ENCODE measurements at regions not wholly inside any gene's neighbourhood (a gene's known extent, or its start where the extent isn't known, plus 50 kb on each side); places are given as distances from the start of the nearest gene placed in this dataset.
"Not testable (repeated sequence)": the region's sequence is repeated elsewhere in the genome, so short reads cannot be mapped to it uniquely, and the experiment has no call there.

- POLR2A ChIA-PET (ENCODE audit: partially characterized antibody); H3K36me3 ChIP-seq (ENCODE audit: insufficient read depth, low read length); H3K9me3 ChIP-seq (ENCODE audit: control insufficient read depth in 1 of 2, low read length in 2 of 2); intact Hi-C loops (cut with micrococcal nuclease); DNase-seq; CTCF ChIA-PET (ENCODE audit: partially characterized antibody); H3K27ac ChIP-seq (ENCODE audit: low read depth, low read length); H3K27me3 Mint-ChIP-seq; H3K27me3 ChIP-seq (ENCODE audit: insufficient read depth, low read length); H3K4me1 ChIP-seq (ENCODE audit: insufficient read depth, low read length); H3K27ac Mint-ChIP-seq; H3K9me3 Mint-ChIP-seq; H3K4me3 ChIP-seq (ENCODE audit: low read length in 2 of 2); H3K36me3 Mint-ChIP-seq: not testable (repeated sequence)
- peak overlapping the region in 2 of 8 donors; percentile 27 to 59 for H3K4me3 Mint-ChIP-seq
- H3K4me1 Mint-ChIP-seq, result peaks cover 9 to 17% (median 11%) of the 10 kb centered on the region in 4 donors
Measured at GRCh38 chr12:34220079-34220478, 197.8 kb downstream of the ALG10 start.

DNA sequence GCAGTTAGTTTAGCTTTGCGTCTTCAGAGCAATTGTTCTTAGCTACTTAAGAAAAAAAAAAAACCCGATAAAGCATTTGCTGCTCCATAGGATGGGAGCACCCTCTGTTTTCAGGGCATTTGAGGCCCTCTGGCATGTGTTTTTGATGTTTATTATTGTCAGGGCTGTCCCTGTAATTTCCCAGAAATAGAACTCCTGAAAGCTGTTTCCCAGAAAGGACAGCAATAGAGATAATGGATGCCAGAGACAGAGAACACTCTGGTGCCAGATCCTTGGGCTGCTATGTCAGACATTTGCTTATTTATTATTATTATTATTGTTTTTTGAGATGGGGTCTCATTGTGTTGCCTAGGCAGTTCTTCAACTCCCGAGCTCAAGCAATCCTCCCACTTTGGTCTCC is 201.3 kb downstream of the ALG10 start:
- POLR2A ChIA-PET (ENCODE audit: partially characterized antibody), result no interaction called here
- Mint-ChIP-seq H3K4me1 (peaks cover 0 to 7% (median under 1%) of the 10 kb centered on the region in 4 donors), H3K27ac (no peak overlapping the region), H3K36me3 (peaks cover 0 to 6% of the 10 kb centered on the region in 2 donors), H3K27me3 (peaks cover 5 to 7% of the 10 kb centered on the region in 2 donors), H3K9me3 (peaks cover 3 to 19% (median 16%) of the 10 kb centered on the region in 8 donors), H3K4me3 (no peak overlapping the region)
- Histone ChIP-seq H3K4me3 (ENCODE audit: low read length in 2 of 2) (no peak overlapping the region), H3K27me3 (ENCODE audit: insufficient read depth, low read length) (no peaks in the 10 kb centered on the region), H3K9me3 (ENCODE audit: control insufficient read depth in 1 of 2, low read length in 2 of 2) (no peaks in the 10 kb centered on the region), H3K4me1 (ENCODE audit: insufficient read depth, low read length) (no peaks in the 10 kb centered on the region), H3K36me3 (ENCODE audit: insufficient read depth, low read length) (no peaks in the 10 kb centered on the region), H3K27ac (ENCODE audit: low read depth, low read length) (no peak overlapping the region)
- intact Hi-C loops (cut with micrococcal nuclease), result no loop called here
- CTCF ChIA-PET (ENCODE audit: partially characterized antibody), result interaction anchor here (0.8 kb wide), 1 partner anchor 9 kb away, joined by 3 read pairs; no protein-coding TSS in a partner anchor
- no peak for DNase-seq

DNA sequence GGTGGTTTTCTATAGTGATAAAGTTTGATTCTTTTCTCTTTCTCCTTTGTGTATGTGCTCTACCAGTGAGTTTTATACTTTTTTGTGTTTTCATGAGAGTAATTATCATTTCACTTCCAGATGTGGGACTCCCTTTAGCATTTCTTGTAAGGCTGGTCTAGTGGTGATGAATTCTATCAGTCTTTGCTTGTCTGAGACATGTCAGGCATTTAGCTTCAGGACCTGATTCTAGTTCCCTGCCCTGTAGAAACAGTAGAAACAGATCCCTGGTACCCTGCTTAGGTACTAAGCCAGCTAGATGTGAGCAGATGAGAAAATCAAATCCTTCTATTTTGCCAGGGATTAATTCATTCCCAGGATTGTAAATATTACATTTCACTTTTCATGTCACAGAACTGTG is 203.7 kb downstream of the ALG10 start:
- intact Hi-C loops (cut with micrococcal nuclease); H3K4me1 ChIP-seq (ENCODE audit: insufficient read depth, low read length); H3K27ac ChIP-seq (ENCODE audit: low read depth, low read length); H3K36me3 ChIP-seq (ENCODE audit: insufficient read depth, low read length); CTCF ChIA-PET (ENCODE audit: partially characterized antibody); H3K27me3 ChIP-seq (ENCODE audit: insufficient read depth, low read length); H3K9me3 ChIP-seq (ENCODE audit: control insufficient read depth in 1 of 2, low read length in 2 of 2); H3K4me1 Mint-ChIP-seq; H3K36me3 Mint-ChIP-seq; H3K4me3 Mint-ChIP-seq; DNase-seq; H3K4me3 ChIP-seq (ENCODE audit: low read length in 2 of 2); POLR2A ChIA-PET (ENCODE audit: partially characterized antibody): not testable (repeated sequence)
- H3K27ac Mint-ChIP-seq, result peak overlapping the region in 1 of 7 donors; percentile 30
- peaks cover 5 to 11% of the 10 kb centered on the region in 2 donors for H3K27me3 Mint-ChIP-seq
- H3K9me3 Mint-ChIP-seq, result peaks cover 3 to 19% (median 16%) of the 10 kb centered on the region in 8 donors

DNA sequence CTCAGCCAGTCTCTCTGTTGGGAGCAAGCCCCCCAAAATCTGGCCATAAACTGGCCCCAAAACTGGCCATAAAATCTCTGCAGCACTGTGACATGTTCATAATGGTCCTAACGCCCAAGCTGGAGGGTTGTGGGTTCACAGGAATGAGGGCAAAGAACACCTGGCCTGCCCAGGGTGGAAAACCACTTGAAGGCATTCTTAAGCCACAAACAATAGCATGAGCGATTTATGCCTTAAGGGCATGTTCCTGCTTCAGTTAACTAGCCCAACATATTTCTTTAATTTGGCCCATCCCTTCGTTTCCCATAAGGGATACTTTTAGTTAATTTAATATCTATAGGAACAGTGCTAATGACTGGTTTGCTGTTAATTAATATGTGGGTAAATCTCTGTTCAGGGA is 205.8 kb downstream of the ALG10 start:
- H3K4me1 Mint-ChIP-seq; CTCF ChIA-PET (ENCODE audit: partially characterized antibody); intact Hi-C loops (cut with micrococcal nuclease); H3K27me3 Mint-ChIP-seq; H3K27ac ChIP-seq (ENCODE audit: low read depth, low read length); POLR2A ChIA-PET (ENCODE audit: partially characterized antibody); DNase-seq; H3K27ac Mint-ChIP-seq; H3K4me3 Mint-ChIP-seq; H3K36me3 ChIP-seq (ENCODE audit: insufficient read depth, low read length); H3K9me3 ChIP-seq (ENCODE audit: control insufficient read depth in 1 of 2, low read length in 2 of 2); H3K4me3 ChIP-seq (ENCODE audit: low read length in 2 of 2); H3K36me3 Mint-ChIP-seq; H3K27me3 ChIP-seq (ENCODE audit: insufficient read depth, low read length); H3K4me1 ChIP-seq (ENCODE audit: insufficient read depth, low read length): not testable (repeated sequence)
- H3K9me3 Mint-ChIP-seq, result peaks cover 3 to 19% (median 16%) of the 10 kb centered on the region in 8 donors

DNA sequence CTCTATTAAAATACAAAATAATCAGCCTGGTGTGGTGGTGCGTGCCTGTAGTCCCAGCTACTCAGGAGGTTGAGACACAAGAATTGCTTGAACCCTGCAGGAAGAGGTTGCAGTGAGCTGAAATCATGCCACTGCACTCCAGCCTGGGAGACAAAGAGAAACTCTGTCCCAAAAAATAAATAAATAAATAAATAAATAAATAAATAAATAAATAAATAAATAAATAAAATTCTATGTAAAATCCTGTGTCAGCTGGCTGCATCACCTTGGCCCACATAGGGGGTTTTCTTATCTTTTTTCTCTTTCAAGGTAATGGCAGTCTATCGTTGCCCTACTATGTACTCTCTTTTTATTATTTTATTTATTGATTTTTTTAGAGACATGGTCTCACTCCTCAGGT is 206.7 kb downstream of the ALG10 start:
- CTCF ChIA-PET (ENCODE audit: partially characterized antibody), result interaction anchor here (0.7 kb wide), 1 partner anchor 11 kb away, joined by 3 read pairs; no protein-coding TSS in a partner anchor
- POLR2A ChIA-PET (ENCODE audit: partially characterized antibody); H3K4me3 Mint-ChIP-seq; H3K36me3 Mint-ChIP-seq; H3K27ac ChIP-seq (ENCODE audit: low read depth, low read length); H3K27me3 Mint-ChIP-seq; H3K4me1 Mint-ChIP-seq; H3K4me3 ChIP-seq (ENCODE audit: low read length in 2 of 2); H3K27me3 ChIP-seq (ENCODE audit: insufficient read depth, low read length); H3K27ac Mint-ChIP-seq; H3K9me3 ChIP-seq (ENCODE audit: control insufficient read depth in 1 of 2, low read length in 2 of 2); H3K4me1 ChIP-seq (ENCODE audit: insufficient read depth, low read length); DNase-seq; H3K36me3 ChIP-seq (ENCODE audit: insufficient read depth, low read length); intact Hi-C loops (cut with micrococcal nuclease): not testable (repeated sequence)
- peaks cover 3 to 19% (median 16%) of the 10 kb centered on the region in 8 donors for H3K9me3 Mint-ChIP-seq

DNA sequence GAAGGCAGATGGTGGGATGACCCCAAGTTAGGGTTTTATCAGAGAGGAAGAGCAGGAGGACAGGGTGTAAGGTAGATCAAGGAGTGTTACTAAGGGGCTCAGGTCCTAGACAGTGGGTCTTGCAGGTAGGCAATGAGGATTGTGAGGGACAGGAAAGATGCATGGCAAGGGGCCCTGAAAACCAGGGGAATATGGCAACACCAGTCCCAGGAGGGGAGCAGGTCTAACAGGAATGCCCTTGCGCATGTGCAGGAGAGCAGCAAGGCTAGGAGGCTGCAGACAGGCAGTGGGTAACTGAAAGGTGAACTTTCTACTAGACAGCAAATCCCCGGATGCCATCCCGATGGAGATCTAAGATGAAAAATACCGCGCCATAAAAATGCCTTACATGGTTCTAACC is 211.3 kb downstream of the ALG10 start:
- Histone ChIP-seq H3K27me3 (ENCODE audit: insufficient read depth, low read length) (no peaks in the 10 kb centered on the region), H3K4me1 (ENCODE audit: insufficient read depth, low read length) (no peaks in the 10 kb centered on the region), H3K27ac (ENCODE audit: low read depth, low read length) (no peak overlapping the region), H3K9me3 (ENCODE audit: control insufficient read depth in 1 of 2, low read length in 2 of 2) (no peaks in the 10 kb centered on the region), H3K36me3 (ENCODE audit: insufficient read depth, low read length) (no peaks in the 10 kb centered on the region), H3K4me3 (ENCODE audit: low read length in 2 of 2) (no peak overlapping the region)
- intact Hi-C loops (cut with micrococcal nuclease), result no loop called here
- no peak for DNase-seq
- Mint-ChIP-seq H3K27ac (no peak overlapping the region), H3K4me3 (no peak overlapping the region), H3K27me3 (peaks cover 3 to 6% of the 10 kb centered on the region in 2 donors), H3K36me3 (peaks cover 0 to under 1% of the 10 kb centered on the region in 2 donors), H3K9me3 (peaks cover 0 to 1% (median under 1%) of the 10 kb centered on the region in 8 donors), H3K4me1 (no peaks in the 10 kb centered on the region)
- POLR2A ChIA-PET (ENCODE audit: partially characterized antibody), result no interaction called here
- CTCF ChIA-PET (ENCODE audit: partially characterized antibody), result no interaction called here

DNA sequence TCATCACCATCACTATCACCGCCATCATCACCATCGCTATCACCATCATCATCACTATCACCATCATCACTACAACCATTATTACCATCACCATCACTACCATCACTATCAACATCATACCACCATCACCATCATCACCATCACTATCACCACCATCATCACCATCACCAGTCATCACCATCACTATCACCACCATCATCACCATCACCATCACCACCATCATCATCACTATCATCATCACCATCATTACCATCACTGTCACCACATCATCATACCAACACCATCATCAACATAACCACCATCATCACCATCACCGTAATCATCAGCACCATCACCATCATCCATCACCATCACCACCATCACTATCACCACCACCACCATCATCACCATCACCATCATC is 213.8 kb downstream of the ALG10 start:
- POLR2A ChIA-PET (ENCODE audit: partially characterized antibody), result no interaction called here
- H3K36me3 Mint-ChIP-seq, result no peaks in the 10 kb centered on the region
- no peaks in the 10 kb centered on the region for H3K27me3 ChIP-seq (ENCODE audit: insufficient read depth, low read length)
- H3K9me3 ChIP-seq (ENCODE audit: control insufficient read depth in 1 of 2, low read length in 2 of 2), result no peaks in the 10 kb centered on the region
- no peaks in the 10 kb centered on the region for H3K27me3 Mint-ChIP-seq
- no peaks in the 10 kb centered on the region for H3K4me1 Mint-ChIP-seq
- H3K4me1 ChIP-seq (ENCODE audit: insufficient read depth, low read length), result no peaks in the 10 kb centered on the region
- no peak overlapping the region for H3K4me3 ChIP-seq (ENCODE audit: low read length in 2 of 2)
- H3K4me3 Mint-ChIP-seq, result no peak overlapping the region
- no peak for DNase-seq
- H3K9me3 Mint-ChIP-seq, result peaks cover 0 to 1% (median 0%) of the 10 kb centered on the region in 8 donors
- no peak overlapping the region for H3K27ac ChIP-seq (ENCODE audit: low read depth, low read length)
- intact Hi-C loops (cut with micrococcal nuclease), result no loop called here
- no peaks in the 10 kb centered on the region for H3K36me3 ChIP-seq (ENCODE audit: insufficient read depth, low read length)
- CTCF ChIA-PET (ENCODE audit: partially characterized antibody), result no interaction called here
- no peak overlapping the region for H3K27ac Mint-ChIP-seq

DNA sequence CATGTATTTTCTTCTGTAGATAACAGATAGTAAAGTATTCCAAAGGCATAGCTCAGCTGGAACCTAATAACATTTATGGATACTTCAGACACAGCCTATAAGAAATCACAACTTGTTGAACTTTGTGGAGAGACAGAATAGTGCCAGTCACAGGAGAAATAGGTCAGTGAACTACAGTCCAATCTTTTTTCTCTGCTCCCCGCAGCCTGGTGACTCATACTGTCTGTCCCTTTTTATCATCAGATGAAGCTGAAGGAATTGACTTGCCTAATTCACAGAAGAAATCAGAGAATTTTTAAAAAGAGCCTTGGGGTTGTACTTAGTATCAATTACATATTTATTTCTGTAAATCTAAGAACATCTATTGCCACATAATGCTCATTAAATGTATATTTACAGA is 222.3 kb downstream of the ALG10 start:
- Histone ChIP-seq H3K27me3 (ENCODE audit: insufficient read depth, low read length) (no peaks in the 10 kb centered on the region), H3K4me1 (ENCODE audit: insufficient read depth, low read length) (no peaks in the 10 kb centered on the region), H3K9me3 (ENCODE audit: control insufficient read depth in 1 of 2, low read length in 2 of 2) (no peaks in the 10 kb centered on the region), H3K36me3 (ENCODE audit: insufficient read depth, low read length) (no peaks in the 10 kb centered on the region), H3K27ac (ENCODE audit: low read depth, low read length) (no peak overlapping the region), H3K4me3 (ENCODE audit: low read length in 2 of 2) (no peak overlapping the region)
- no peak overlapping the region for H3K27ac Mint-ChIP-seq
- no peaks in the 10 kb centered on the region for H3K4me1 Mint-ChIP-seq
- no peaks in the 10 kb centered on the region for H3K36me3 Mint-ChIP-seq
- no peak overlapping the region for H3K4me3 Mint-ChIP-seq
- ChIA-PET CTCF (ENCODE audit: partially characterized antibody) (no interaction called here), POLR2A (ENCODE audit: partially characterized antibody) (no interaction called here)
- DNase-seq, result no peak
- intact Hi-C loops (cut with micrococcal nuclease), result no loop called here
- H3K27me3 Mint-ChIP-seq, result peaks cover 1 to 2% of the 10 kb centered on the region in 2 donors
- peaks cover 0 to 2% (median 0%) of the 10 kb centered on the region in 8 donors for H3K9me3 Mint-ChIP-seq
